ENCODE measurements at regions not wholly inside any gene's neighbourhood (a gene's known extent, or its start where the extent isn't known, plus 50 kb on each side); places are given as distances from the start of the nearest gene placed in this dataset.

GRCh38 chr11:104339380-104339831, 175.5 kb upstream of the PDGFD start:
- DNase-seq (ENCODE audit: low read depth in 2 of 2): no peak

GRCh38 chr11:104338186-104338585, 174.2 kb upstream of the PDGFD start:
- DNase-seq (ENCODE audit: low read depth in 2 of 2): no peak

- no peak for DNase-seq (ENCODE audit: low read depth in 2 of 2)
Measured at GRCh38 chr11:104337273-104337672, 173.3 kb upstream of the PDGFD start.

- no peak for DNase-seq (ENCODE audit: low read depth in 2 of 2)
Measured at GRCh38 chr11:104333977-104334376, 170.0 kb upstream of the PDGFD start.

- DNase-seq (ENCODE audit: low read depth in 2 of 2): no peak
Measured at GRCh38 chr11:104332110-104332509, 168.2 kb upstream of the PDGFD start.

- DNase-seq (ENCODE audit: low read depth in 2 of 2): no peak
Measured at GRCh38 chr11:104329078-104329665, 165.2 kb upstream of the PDGFD start.

GRCh38 chr11:104328512-104328907, 164.6 kb upstream of the PDGFD start:
- no peak for DNase-seq (ENCODE audit: low read depth in 2 of 2)

GRCh38 chr11:104327861-104328511, 164.0 kb upstream of the PDGFD start:
- no peak for DNase-seq (ENCODE audit: low read depth in 2 of 2)

- no peak for DNase-seq (ENCODE audit: low read depth in 2 of 2)
Measured at GRCh38 chr11:104325093-104325492, 161.1 kb upstream of the PDGFD start.

- no peak for DNase-seq (ENCODE audit: low read depth in 2 of 2)
Measured at GRCh38 chr11:104324276-104324675, 160.3 kb upstream of the PDGFD start.

GRCh38 chr11:104323841-104324240, 159.9 kb upstream of the PDGFD start:
- no peak for DNase-seq (ENCODE audit: low read depth in 2 of 2)

GRCh38 chr11:104322696-104323095, 158.7 kb upstream of the PDGFD start:
- DNase-seq (ENCODE audit: low read depth in 2 of 2): no peak

- no peak for DNase-seq (ENCODE audit: low read depth in 2 of 2)
Measured at GRCh38 chr11:104320956-104321355, 157.0 kb upstream of the PDGFD start.

GRCh38 chr11:104320097-104320496, 156.2 kb upstream of the PDGFD start:
- DNase-seq (ENCODE audit: low read depth in 2 of 2): no peak

GRCh38 chr11:104319396-104319795, 155.4 kb upstream of the PDGFD start:
- DNase-seq (ENCODE audit: low read depth in 2 of 2): no peak

GRCh38 chr11:104306862-104307474, 143.0 kb upstream of the PDGFD start:
- DNase-seq (ENCODE audit: low read depth in 2 of 2): no peak

- no peak for DNase-seq (ENCODE audit: low read depth in 2 of 2)
Measured at GRCh38 chr11:104301776-104302175, 137.8 kb upstream of the PDGFD start.

- DNase-seq (ENCODE audit: low read depth in 2 of 2): no peak
Measured at GRCh38 chr11:104291646-104292045, 127.7 kb upstream of the PDGFD start.

GRCh38 chr11:104286129-104286528, 122.2 kb upstream of the PDGFD start:
- DNase-seq (ENCODE audit: low read depth in 2 of 2): no peak

GRCh38 chr11:104279587-104279986, 115.6 kb upstream of the PDGFD start:
- no peak for DNase-seq (ENCODE audit: low read depth in 2 of 2)

- DNase-seq (ENCODE audit: low read depth in 2 of 2): no peak
Measured at GRCh38 chr11:104275992-104276391, 112.0 kb upstream of the PDGFD start.

- DNase-seq (ENCODE audit: low read depth in 2 of 2): no peak
Measured at GRCh38 chr11:104260456-104260855, 96.5 kb upstream of the PDGFD start.

GRCh38 chr11:104259121-104259610, 95.2 kb upstream of the PDGFD start:
- no peak for DNase-seq (ENCODE audit: low read depth in 2 of 2)

All from stimulated activated CD8-positive, alpha-beta memory T cell treated with anti-CD3 and anti-CD28 coated beads, Interleukin-15, amount 100 ng/mL, for 48 hours (primary cell).